Transverse colon (tissue), 3 donors: ENCODE measurements at regions not wholly inside any gene's neighbourhood (a gene's known extent, or its start where the extent isn't known, plus 50 kb on each side); places are given as distances from the start of the nearest gene placed in this dataset.

ENCODE experiments used
- POLR2A ChIP-seq: fragments of 450-650 bp; IDR thresholded peaks from one replicate; pipeline ENCODE4 v1.6.1; 2016; ENCODE audit warnings: antibody characterized with exemption, mild to moderate bottlenecking, moderate library complexity
- TF ChIP-seq, protein P1 (sequence below), 5 experiments: fragments of 200-600 bp in 3 of 5; fragments of 450-650 bp in 2 of 5; sonication (generic) in 3 of 5; IDR thresholded peaks; 1 replicate in 2 of 5; 2 replicates in 3 of 5; pipeline ENCODE4 v1.5.1; 2016 to 2017; ENCODE audit warnings: antibody characterized with exemption in 5 of 5, inconsistent platforms in 3 of 5, mild to moderate bottlenecking in 2 of 5, moderate library complexity in 1 of 5

GRCh38 chr12:45165284-45165683 lies 50.6 kb upstream of the ANO6 start:
- TF ChIP-seq, protein P1, sequence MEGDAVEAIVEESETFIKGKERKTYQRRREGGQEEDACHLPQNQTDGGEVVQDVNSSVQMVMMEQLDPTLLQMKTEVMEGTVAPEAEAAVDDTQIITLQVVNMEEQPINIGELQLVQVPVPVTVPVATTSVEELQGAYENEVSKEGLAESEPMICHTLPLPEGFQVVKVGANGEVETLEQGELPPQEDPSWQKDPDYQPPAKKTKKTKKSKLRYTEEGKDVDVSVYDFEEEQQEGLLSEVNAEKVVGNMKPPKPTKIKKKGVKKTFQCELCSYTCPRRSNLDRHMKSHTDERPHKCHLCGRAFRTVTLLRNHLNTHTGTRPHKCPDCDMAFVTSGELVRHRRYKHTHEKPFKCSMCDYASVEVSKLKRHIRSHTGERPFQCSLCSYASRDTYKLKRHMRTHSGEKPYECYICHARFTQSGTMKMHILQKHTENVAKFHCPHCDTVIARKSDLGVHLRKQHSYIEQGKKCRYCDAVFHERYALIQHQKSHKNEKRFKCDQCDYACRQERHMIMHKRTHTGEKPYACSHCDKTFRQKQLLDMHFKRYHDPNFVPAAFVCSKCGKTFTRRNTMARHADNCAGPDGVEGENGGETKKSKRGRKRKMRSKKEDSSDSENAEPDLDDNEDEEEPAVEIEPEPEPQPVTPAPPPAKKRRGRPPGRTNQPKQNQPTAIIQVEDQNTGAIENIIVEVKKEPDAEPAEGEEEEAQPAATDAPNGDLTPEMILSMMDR (IDR thresholded peaks at IDR 0.05) = no peak
- no peak for TF ChIP-seq POLR2A
